Central memory CD4-positive, alpha-beta T cell (primary cell): ENCODE measurements at regions not wholly inside any gene's neighbourhood (a gene's known extent, or its start where the extent isn't known, plus 50 kb on each side); places are given as distances from the start of the nearest gene placed in this dataset.

Source experiments
- DNase-seq: peaks from one replicate; pipeline ENCODE4 v3.0.0; 2022

DNA sequence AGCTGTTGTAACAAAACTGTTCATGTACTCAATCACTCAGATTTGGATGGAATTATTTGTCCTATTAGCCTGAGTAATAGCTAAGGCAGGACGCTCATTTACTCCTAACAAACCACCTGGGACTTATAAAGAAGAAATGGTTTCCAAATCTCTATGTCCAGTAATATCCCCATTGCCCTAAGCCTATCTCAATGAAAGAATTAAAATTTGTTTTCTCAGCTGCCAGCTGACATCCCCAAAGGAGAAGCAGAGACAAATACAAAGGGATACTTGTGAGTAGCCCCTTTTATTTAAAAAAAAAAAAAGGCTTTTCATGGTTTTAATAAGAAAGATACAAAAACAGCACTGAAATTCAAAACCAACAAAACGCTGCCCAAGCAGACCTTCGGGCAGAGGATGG lies 211.4 kb upstream of the PARD3B start:
- no peak for DNase-seq

DNA sequence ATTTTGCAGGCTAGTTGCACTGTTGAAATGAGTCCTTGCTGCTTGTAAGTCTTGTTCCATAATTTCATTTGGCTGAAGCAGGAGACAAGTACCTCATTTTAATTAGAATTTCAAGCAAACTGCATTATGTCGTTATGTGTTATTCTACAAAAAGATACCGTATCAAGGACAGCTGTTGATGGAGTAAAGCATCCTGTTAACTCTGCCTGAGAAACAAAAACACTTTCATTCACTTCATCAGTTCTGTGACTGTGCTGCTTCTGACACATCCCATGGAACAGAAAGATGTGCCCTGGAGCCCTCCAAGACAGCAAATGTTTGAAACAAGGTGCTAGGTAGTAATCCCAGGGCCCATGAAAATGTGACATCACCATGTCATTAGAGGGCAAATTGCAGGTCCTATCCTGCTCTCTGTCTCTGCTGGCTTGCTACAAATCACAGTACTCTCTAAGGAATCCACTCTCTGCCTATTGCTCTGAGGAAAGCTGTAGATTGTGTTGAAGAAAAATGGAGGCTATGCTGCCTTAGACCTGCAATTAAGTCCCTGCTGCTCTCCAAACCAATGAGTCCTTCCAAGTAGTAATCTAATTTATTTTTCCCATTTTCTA lies 209.7 kb upstream of the PARD3B start:
- no peak for DNase-seq

DNA sequence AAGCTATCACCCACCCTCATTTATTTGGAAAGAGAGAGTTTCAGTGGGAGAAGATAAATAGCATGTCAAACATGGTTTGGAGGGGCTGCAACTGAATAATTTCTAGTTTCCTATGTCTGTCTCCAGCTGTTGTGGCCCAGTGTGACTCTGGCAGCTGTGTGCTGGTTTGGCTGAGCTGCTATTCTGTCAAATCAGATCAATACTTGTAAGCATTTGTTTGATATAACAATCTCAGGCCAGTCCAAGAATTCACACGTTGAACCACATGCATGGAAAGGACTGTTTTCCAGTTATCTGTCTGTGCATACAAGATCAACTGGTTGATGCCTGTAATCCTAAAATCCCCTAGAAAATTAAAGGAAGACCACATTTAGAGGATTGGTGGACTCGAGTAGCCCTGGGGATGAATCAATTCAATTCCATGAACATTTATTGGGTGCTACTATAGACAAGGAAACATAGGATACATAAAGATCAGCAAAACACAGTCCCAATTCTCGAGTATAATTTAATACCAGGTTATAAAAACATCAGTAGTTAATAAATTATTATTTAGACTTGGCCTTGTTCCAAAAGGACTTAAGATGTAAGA lies 209.0 kb upstream of the PARD3B start:
- no peak for DNase-seq

- no peak for DNase-seq
These were observed 207.6 kb upstream of the PARD3B start for GRCh38 chr2:204337638-204338037.

GRCh38 chr2:204339212-204339715 lies 206.0 kb upstream of the PARD3B start:
- no peak for DNase-seq

- DNase-seq = no peak
These were observed 204.8 kb upstream of the PARD3B start for GRCh38 chr2:204340511-204340910.

DNA sequence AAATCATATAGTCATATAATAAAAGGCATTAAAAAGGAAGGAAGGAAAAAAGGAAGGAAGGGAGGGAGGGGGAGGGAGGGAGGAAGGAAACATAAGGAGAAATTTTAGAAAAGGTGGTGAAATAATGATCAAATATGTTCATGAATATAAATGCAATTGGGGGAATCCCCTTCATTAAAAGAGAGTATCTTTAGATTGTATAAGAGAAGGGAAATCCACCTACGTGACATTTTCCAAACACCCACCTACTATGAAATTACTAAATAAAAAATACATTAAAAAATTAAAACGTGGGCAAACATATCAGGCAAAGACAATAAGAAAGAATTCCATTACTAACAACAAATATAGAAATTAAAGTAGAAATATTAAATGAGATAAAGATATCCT lies 203.4 kb upstream of the PARD3B start:
- DNase-seq = no peak

- no peak for DNase-seq
These were observed 201.6 kb upstream of the PARD3B start for GRCh38 chr2:204343685-204344084.

- DNase-seq = no peak
These were observed 201.2 kb upstream of the PARD3B start for GRCh38 chr2:204344119-204344518.

DNA sequence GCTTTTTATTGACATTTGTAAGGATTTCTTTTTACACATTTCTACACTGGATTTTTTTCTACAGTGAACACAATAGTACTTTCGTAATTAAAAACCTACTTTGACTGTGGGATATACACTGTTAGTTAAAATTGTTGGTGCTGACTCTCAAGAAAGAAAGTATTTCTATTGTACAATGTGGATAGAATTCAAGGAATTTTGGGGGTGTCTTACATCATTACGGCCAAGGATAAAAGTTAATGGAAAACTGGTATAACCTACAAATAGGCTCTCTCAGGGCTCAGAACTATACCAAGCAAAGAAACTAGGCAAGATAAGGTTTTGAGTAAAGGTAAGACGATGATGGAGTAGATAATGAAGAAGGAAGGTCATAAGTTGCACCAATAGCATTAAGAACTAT lies 198.4 kb upstream of the PARD3B start:
- no peak for DNase-seq

DNA sequence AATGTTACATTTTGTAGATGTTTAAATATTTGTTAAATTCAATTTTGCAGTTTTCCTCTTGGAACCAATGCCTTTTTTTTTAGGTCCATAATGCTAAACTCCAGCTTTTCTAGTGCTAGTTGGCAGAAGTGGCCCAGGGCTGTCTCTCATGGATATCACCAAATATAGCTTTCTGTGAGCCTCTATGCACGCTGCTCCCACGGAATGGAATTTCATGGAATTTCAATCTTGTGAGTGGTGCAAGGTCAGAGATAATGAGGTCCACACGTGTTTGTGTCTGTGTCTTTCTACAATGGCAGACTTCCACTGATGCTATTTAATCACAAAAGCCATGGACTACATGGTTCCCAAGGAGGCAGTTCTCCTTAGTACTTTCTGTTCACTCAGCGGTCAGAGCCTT lies 191.5 kb upstream of the PARD3B start:
- no peak for DNase-seq

DNA sequence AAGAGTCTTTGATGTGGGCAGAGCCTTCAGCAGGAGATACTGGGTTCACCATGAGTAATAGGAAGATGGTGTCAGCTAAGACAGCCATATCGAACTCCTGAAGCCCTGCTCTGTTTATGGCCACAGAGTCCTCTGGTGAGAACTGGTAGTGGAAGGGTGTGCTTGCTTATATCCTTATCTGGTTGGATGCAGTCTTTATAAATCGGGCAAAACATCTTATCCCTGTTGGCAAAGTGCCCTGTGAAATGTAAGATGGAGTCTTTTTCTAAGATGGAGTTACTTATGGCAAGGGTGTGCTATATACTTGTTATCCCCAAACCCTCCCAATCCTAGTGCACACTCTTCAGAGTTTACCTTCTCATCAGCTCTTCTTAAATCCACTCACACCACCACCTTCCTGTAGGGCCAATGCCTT lies 190.8 kb upstream of the PARD3B start:
- DNase-seq = no peak

DNA sequence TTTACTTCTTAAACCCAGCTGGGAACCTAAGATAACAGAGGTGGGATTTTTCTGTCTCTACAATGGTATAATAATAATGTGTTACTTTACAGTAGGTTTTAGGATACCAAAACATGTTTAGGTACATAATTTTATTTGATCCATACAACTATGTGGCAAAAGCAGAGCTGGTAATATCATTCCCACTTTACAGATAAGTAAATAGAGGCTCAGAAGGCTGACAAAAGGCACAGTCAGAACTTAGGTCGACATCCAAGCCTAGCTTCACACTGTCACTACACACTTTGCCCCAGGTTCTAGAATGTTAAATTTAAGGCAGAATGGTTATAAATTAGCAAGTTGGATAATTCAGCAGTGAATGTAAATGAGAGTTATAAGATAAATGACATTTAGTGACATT lies 189.6 kb upstream of the PARD3B start:
- DNase-seq = no peak

- DNase-seq = no peak
These were observed 189.1 kb upstream of the PARD3B start for GRCh38 chr2:204356151-204356641.

GRCh38 chr2:204357286-204357685 lies 188.0 kb upstream of the PARD3B start:
- DNase-seq = no peak

DNA sequence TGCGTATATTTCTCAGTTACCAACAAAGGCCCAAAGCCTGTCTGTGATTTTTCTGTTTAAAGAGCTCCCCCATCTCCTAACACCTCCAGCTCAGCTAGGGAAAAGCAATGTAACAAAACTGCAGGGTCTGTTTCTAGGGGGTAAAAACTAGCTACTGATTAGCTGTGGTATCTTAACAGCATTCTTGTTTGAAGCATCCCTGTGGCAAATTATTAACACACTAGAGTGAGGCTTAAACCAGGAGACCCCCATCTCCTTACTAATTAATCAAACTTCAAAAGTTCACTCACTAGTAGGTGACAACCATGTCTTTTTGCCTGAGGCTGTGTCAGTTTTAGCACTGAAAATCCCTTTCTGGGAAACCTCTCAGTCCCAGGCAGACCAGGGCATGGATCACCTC lies 186.2 kb upstream of the PARD3B start:
- DNase-seq = no peak

GRCh38 chr2:204360218-204361007 lies 184.9 kb upstream of the PARD3B start:
- no peak for DNase-seq

- no peak for DNase-seq
These were observed 183.5 kb upstream of the PARD3B start for GRCh38 chr2:204361738-204362137.

DNA sequence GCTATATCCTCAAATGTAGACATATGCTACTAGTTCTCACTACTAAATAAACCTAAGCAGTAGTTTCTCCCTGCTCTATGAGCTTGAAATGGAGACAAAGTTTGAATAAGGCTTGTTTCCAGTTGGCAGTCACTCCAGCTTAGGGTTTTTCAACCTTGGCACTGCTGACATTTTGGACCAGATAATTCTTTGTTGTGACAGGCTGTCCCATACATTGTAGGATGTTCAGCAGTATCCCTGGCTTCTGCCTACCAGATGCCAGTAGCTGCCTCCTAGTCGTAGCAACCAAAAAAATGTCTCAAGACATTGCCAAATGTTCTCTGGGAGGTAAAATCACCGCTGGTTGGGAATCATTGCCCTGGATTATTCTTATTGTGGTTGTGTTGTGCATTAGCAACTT lies 182.7 kb upstream of the PARD3B start:
- DNase-seq = no peak

DNA sequence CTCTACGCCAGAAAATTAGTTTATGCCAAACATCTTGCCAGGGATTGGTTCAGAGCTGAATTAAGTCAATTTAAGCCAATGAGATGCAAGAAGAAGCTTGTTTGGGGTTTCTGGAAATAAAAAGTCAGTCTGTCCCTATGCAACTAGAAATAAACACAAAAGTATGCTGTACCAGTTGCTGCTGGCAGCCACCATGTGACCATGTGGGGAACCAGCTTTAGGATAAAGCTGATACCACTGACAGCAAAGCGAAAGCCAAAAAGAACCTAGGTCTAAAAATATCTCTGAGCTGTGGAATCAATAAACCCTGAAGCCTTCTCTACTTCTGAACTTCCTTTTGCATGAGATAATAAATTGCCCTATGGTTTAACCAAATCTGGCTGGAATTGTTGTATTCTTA lies 181.8 kb upstream of the PARD3B start:
- no peak for DNase-seq

DNA sequence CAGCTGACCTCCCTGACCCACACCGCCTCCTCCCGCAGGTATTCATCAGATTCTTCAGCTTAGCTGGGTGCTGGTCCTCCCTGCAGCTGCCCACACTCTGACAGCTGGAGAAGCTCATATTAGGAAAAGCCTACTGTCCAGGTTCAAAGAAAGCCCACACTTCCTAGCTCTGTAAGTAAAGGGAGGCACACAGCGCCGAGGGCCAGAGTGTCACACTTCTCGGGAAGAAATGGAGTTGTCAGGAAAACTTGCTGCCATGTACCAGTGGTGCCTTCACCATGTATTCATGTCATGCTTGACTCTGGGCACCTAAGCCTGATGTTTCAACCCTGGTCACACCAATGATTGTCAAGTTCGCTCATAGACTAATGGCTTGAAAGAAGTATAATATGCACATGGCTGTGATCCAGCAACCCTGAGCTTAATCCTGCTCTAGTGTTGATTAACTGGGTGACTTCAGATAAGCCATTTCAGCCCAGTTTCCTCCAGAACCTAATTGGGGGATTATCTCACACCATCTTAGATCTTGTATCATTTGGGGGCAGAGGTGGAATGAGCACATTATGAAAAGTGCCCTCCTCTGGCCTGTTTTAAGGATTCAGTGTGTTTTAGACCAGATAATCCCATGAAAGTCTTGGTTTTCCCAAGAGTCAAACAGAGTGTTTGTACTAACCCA lies 180.3 kb upstream of the PARD3B start:
- no peak for DNase-seq

- DNase-seq = no peak
These were observed 179.5 kb upstream of the PARD3B start for GRCh38 chr2:204365811-204366210.

- DNase-seq = no peak
These were observed 177.8 kb upstream of the PARD3B start for GRCh38 chr2:204367466-204367865.
